NB4 (cell line): ENCODE measurements at regions not wholly inside any gene's neighbourhood (a gene's known extent, or its start where the extent isn't known, plus 50 kb on each side); places are given as distances from the start of the nearest gene placed in this dataset.

Experiments used
- DNase-seq: peaks from one replicate; pipeline ENCODE4 v3.0.0; 2010; ENCODE audit warnings: low read depth
- H3K4me3 ChIP-seq: one replicate; pipeline ENCODE4 v1.5.1; 2011; ENCODE audit warnings: mild to moderate bottlenecking, low read depth, low read length, moderate library complexity
- MYC ChIP-seq: IDR thresholded peaks from 2 replicates; pipeline ENCODE4 v1.6.1; 2011; ENCODE audit warnings: low read depth, low read length
- POLR2A ChIP-seq: IDR thresholded peaks from 2 replicates; pipeline ENCODE4 v1.6.1; 2011; ENCODE audit warnings: mild to moderate bottlenecking; ENCODE audit not compliant: insufficient read length; ENCODE audit errors: extremely low read depth
- TF ChIP-seq, protein P1 (sequence below): IDR thresholded peaks from one replicate; pipeline ENCODE4 v1.5.1; 2012; ENCODE audit warnings: low read depth, low read length
- TF ChIP-seq, protein P2 (sequence below): IDR thresholded peaks from 2 replicates; pipeline ENCODE4 v1.6.1; 2011; ENCODE audit warnings: low read depth, low read length

DNA sequence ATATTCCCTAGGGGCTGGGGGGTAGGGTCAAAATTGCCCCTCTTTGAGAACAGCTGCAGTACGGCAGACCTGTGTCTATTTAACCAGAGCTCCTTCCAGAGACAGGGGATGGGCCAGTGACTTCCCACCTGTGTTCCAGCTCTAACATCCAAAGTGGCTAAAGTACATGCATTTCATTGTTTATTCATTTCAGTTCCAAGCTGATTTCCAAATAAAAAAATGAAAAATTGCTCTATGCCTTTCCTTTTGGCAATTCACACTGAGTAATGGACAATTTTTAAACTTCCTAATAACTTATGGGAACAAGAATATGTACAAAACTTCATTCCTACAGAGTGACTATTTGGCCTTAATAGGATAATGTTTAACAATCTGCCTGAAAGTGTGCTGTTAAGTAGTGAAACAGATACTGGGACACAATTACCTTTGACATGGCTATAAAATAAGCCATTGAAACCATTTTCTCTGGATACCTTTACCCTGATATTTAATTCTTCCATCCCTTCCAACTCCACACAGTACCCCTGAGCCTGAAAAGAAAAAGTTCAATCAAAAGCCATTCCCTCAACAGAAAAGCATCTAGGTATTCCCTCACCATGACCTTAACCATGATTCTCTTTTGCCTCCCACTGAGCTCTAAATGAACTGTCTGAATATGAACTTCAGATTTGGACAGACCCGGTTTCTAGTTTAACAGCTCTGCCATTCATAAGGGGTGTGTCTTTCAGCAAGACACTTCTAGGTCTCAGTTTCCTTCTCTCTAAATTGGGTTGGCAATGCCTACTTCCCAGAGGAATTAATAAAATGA, 73.1 kb downstream of the RDH14 start:
- H3K4me3 ChIP-seq, result no peak overlapping the region
- no peak for TF ChIP-seq POLR2A
- TF ChIP-seq, protein P1, sequence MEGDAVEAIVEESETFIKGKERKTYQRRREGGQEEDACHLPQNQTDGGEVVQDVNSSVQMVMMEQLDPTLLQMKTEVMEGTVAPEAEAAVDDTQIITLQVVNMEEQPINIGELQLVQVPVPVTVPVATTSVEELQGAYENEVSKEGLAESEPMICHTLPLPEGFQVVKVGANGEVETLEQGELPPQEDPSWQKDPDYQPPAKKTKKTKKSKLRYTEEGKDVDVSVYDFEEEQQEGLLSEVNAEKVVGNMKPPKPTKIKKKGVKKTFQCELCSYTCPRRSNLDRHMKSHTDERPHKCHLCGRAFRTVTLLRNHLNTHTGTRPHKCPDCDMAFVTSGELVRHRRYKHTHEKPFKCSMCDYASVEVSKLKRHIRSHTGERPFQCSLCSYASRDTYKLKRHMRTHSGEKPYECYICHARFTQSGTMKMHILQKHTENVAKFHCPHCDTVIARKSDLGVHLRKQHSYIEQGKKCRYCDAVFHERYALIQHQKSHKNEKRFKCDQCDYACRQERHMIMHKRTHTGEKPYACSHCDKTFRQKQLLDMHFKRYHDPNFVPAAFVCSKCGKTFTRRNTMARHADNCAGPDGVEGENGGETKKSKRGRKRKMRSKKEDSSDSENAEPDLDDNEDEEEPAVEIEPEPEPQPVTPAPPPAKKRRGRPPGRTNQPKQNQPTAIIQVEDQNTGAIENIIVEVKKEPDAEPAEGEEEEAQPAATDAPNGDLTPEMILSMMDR, result no peak
- TF ChIP-seq, protein P2, sequence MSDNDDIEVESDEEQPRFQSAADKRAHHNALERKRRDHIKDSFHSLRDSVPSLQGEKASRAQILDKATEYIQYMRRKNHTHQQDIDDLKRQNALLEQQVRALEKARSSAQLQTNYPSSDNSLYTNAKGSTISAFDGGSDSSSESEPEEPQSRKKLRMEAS, result no peak
- no peak for TF ChIP-seq MYC
- DNase-seq, result no peak

DNA sequence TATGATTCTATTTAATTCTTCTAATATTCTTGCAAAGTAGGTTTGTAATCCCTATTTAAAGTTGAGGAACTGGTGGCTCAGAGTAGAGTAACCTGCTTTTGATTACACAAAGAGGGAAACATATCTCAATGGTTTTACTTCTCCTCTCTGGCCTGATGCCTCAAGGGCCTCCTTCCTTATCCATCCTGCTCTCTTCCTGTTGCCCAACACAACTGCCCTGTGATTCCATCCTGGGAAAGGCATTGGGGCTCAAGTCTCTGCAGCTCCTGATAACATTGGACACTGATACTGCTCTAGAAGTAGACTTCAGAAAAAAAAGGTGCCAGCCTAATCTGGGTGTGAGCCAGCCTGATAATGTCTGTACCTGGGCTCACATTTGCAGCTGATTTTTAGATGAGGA, 75.8 kb downstream of the RDH14 start:
- TF ChIP-seq, protein P2, result no peak
- TF ChIP-seq, protein P1, result no peak
- TF ChIP-seq POLR2A, result no peak
- no peak for TF ChIP-seq MYC
- no peak overlapping the region for H3K4me3 ChIP-seq
- no peak for DNase-seq

DNA sequence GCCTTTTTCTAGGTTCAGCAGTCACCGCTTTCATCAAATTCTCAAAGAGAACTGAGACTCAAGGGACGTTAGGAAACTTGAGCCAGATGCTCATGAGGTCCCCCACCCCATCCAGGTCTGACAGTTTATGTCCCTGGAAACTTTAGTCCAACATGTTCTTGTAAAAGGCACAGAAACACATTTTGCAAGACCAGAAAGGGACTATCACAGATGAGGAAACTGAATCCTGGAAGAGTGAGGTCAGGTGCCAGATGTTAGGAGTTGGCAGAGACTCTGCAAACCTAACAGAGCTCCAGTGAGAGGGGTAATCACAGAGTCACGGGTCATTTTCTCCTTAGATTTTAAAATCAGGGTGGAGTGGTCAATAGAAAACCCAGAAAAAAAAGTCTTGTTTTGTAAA, 76.6 kb downstream of the RDH14 start:
- no peak for DNase-seq
- TF ChIP-seq, protein P2, result no peak

DNA sequence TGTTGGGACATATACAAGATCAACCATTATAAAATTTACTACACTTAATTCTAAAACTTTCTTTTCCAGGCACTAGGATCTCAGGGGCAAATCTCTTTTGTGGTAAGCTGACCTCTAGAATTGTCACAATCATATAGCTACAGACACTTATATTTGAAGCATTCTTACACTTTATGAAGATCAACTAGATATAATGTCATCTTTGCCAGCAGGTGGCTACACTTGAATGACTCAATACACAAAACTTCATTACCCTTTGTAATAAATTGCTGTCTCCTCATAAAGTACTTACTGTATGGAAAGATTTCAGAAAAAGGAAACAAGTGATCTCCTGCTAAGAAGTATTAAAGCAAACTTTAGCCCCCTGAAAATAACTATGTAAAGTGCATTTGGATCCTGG, 77.8 kb downstream of the RDH14 start:
- DNase-seq, result peak; percentile 4

More for the DNA sequence above, 76.6 kb downstream of the RDH14 start:
- no peak overlapping the region for H3K4me3 ChIP-seq

DNA sequence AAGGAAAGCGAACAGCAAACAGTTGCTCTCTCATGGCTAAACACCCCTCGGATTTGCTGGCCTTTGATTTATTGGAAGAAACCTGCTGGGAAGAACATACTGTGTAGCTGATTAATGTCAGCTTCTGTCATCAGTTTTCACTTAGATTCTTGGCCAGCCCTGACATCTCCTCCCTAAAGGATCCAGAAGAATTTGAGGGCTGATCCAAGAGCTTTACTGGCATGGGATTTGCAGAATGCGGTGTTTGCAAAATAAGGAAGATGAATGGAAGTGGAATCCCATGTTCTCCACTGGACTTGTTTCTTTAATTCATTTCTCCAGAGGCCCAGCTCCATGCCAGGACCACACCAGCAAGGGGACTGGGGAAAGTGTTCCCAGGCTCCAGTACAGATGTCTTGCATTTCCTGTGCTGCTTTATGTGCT, 80.5 kb downstream of the RDH14 start:
- no peak for DNase-seq
- TF ChIP-seq, protein P2, result no peak
- TF ChIP-seq POLR2A (no peak), MYC (no peak)
- TF ChIP-seq, protein P1, result no peak
- H3K4me3 ChIP-seq, result no peak overlapping the region

More for the DNA sequence above, 77.8 kb downstream of the RDH14 start:
- no peak overlapping the region for H3K4me3 ChIP-seq
- TF ChIP-seq, protein P1, result no peak
- TF ChIP-seq MYC (no peak), POLR2A (no peak)
- TF ChIP-seq, protein P2, result no peak

DNA sequence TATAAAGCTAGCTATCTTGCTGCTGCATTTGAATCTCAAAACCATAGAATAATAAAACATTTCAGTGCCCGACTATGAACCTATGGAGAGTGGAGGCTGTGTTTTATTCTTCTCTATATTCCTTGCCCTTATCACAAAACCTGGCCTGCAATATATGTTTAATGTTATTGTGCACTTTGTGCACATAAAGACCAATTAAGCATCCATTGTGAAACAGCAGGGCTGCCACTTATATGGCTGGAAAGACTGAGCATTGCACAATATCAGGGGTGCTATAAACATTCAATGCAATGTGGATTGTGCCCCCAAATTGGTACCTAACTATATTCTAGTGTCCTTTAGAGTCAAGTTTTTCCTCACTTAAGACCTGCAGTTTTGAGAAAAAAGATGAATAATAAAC, 83.2 kb downstream of the RDH14 start:
- TF ChIP-seq, protein P1, result no peak
- TF ChIP-seq POLR2A (no peak), MYC (no peak)
- TF ChIP-seq, protein P2, result no peak
- no peak overlapping the region for H3K4me3 ChIP-seq
- DNase-seq, result no peak
